ENCODE measurements at regions not wholly inside any gene's neighbourhood (a gene's known extent, or its start where the extent isn't known, plus 50 kb on each side); places are given as distances from the start of the nearest gene placed in this dataset.

GRCh38 chr10:60677531-60678129, 100.6 kb upstream of the CDK1 start:
- Histone ChIP-seq H3K36me3 (ENCODE audit: low read depth, missing control alignments) (no peaks in the 10 kb centered on the region), H3K4me3 (no peak overlapping the region), H3K4me1 (no peaks in the 10 kb centered on the region), H3K27me3 (no peaks in the 10 kb centered on the region), H3K27ac (no peak overlapping the region), H3K9me3 (no peaks in the 10 kb centered on the region)
- no peak for DNase-seq
- TF ChIP-seq CTCF (IDR thresholded peaks at IDR 0.05) (no peak), POLR2A (IDR thresholded peaks at IDR 0.05) (no peak)
- intact Hi-C loops (cut with DNase I; ENCODE audit: low total_unique reads) = no loop called here
- 73 to 77% methylated on average over 4 of the region's 4 CpGs for WGBS, 2 donors

DNA sequence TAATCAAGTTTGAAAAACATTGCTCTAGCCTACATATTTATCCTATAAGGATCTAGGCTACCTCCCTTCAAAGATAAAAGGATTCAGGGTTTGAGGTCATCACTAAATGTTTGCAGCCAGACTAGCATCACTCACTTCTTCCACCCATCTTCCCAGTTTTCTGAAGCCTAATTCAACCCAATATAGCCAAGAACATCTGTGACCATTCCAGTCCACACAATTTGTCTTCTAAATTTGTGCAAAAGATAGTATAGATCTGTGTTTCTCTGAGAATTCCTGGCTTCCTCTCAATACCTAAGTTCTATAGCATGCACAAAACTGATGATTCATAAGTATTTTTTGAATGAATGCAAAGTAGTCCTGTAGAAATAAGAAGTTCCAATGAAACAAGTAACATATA, 103.0 kb upstream of the CDK1 start:
- no peak for DNase-seq
- TF ChIP-seq POLR2A (IDR thresholded peaks at IDR 0.05) (no peak), CTCF (IDR thresholded peaks at IDR 0.05) (no peak)
- no peak overlapping the region for H3K27ac ChIP-seq
- no peaks in the 10 kb centered on the region for H3K27me3 ChIP-seq
- H3K4me3 ChIP-seq = no peak overlapping the region
- no peaks in the 10 kb centered on the region for H3K4me1 ChIP-seq
- H3K9me3 ChIP-seq = no peaks in the 10 kb centered on the region
- intact Hi-C loops (cut with DNase I; ENCODE audit: low total_unique reads) = no loop called here
- no peaks in the 10 kb centered on the region for H3K36me3 ChIP-seq (ENCODE audit: low read depth, missing control alignments)

GRCh38 chr10:60669501-60669900, 108.8 kb upstream of the CDK1 start:
- Histone ChIP-seq H3K27ac (no peak overlapping the region), H3K27me3 (no peaks in the 10 kb centered on the region), H3K4me3 (no peak overlapping the region), H3K36me3 (ENCODE audit: low read depth, missing control alignments) (no peaks in the 10 kb centered on the region), H3K9me3 (no peaks in the 10 kb centered on the region), H3K4me1 (no peaks in the 10 kb centered on the region)
- intact Hi-C loops (cut with DNase I; ENCODE audit: low total_unique reads) = no loop called here
- no peak for DNase-seq
- whole genome bisulfite sequencing, 2 donors = 55 to 69% methylated on average over 1 of the region's 1 CpG
- TF ChIP-seq CTCF (IDR thresholded peaks at IDR 0.05) = no peak
- no peak for TF ChIP-seq POLR2A (IDR thresholded peaks at IDR 0.05)

GRCh38 chr10:60666221-60666620, 112.1 kb upstream of the CDK1 start:
- TF ChIP-seq POLR2A (IDR thresholded peaks at IDR 0.05) (no peak), CTCF (IDR thresholded peaks at IDR 0.05) (no peak)
- no peaks in the 10 kb centered on the region for H3K9me3 ChIP-seq
- H3K36me3 ChIP-seq (ENCODE audit: low read depth, missing control alignments) = no peaks in the 10 kb centered on the region
- H3K4me1 ChIP-seq = no peaks in the 10 kb centered on the region
- H3K27ac ChIP-seq = no peak overlapping the region
- H3K4me3 ChIP-seq = no peak overlapping the region
- 83 to 91% methylated on average over 2 of the region's 2 CpGs for WGBS, 2 donors
- intact Hi-C loops (cut with DNase I; ENCODE audit: low total_unique reads) = no loop called here
- H3K27me3 ChIP-seq = no peaks in the 10 kb centered on the region
- DNase-seq = no peak

DNA sequence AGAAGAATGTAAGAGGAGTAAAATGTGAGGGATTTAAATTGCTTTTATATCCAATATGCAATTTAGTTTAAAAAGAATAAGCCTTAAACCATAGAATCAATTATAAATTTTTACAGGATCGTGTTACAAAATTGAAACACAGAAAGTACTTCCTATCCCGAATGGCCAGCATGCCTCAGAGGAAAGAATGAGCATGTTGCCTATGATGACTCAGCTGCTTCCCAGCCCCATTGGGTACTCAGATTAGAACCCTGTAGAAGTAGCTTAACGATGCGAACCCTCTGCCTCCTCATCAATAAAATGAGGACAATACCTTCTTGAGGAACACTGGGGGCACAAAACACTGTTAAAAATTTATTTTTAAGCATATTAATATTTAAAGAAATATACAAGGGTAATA, 113.4 kb upstream of the CDK1 start:
- WGBS, 2 donors = 54 to 88% methylated on average over 4 of the region's 4 CpGs
- H3K27ac ChIP-seq = no peak overlapping the region
- TF ChIP-seq CTCF (IDR thresholded peaks at IDR 0.05) = no peak
- no peaks in the 10 kb centered on the region for H3K27me3 ChIP-seq
- no peaks in the 10 kb centered on the region for H3K9me3 ChIP-seq
- no peak overlapping the region for H3K4me3 ChIP-seq
- no peak for DNase-seq
- H3K4me1 ChIP-seq = no peaks in the 10 kb centered on the region
- intact Hi-C loops (cut with DNase I; ENCODE audit: low total_unique reads) = no loop called here
- H3K36me3 ChIP-seq (ENCODE audit: low read depth, missing control alignments) = no peaks in the 10 kb centered on the region
